NCI-H128 (cell line): ENCODE measurements at regions not wholly inside any gene's neighbourhood (a gene's known extent, or its start where the extent isn't known, plus 50 kb on each side); places are given as distances from the start of the nearest gene placed in this dataset.
"Not testable (repeated sequence)": the region's sequence is repeated elsewhere in the genome, so short reads cannot be mapped to it uniquely, and the experiment has no call there.

Experiments
- DNase-seq: peaks from one replicate; lab custom pipeline; 2025; ENCODE audit not compliant: unreplicated experiment; lab: John Stamatoyannopoulos, UW

DNA sequence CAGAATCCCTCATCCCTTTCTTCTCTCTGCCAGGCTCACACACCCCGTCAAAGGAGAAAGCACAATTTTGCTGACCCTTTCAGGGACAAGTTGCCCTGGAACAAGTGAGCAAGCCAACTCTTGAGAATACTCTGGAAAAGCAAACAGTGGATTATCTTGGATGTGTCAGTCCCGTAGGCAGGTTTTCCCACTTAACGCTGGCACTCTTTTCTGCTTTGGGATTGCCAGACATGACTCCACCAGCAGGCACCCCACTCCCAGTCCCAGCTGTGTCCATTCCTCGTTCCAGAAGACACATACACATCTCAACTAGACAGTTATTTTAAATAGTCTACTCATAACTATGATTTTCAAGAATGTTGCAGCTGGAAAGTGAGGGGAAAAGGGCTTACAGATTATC lies 145.5 kb upstream of the CDKN3 start:
- DNase-seq: no peak

- no peak for DNase-seq
These were observed 144.6 kb upstream of the CDKN3 start for GRCh38 chr14:54252072-54252730.

DNA sequence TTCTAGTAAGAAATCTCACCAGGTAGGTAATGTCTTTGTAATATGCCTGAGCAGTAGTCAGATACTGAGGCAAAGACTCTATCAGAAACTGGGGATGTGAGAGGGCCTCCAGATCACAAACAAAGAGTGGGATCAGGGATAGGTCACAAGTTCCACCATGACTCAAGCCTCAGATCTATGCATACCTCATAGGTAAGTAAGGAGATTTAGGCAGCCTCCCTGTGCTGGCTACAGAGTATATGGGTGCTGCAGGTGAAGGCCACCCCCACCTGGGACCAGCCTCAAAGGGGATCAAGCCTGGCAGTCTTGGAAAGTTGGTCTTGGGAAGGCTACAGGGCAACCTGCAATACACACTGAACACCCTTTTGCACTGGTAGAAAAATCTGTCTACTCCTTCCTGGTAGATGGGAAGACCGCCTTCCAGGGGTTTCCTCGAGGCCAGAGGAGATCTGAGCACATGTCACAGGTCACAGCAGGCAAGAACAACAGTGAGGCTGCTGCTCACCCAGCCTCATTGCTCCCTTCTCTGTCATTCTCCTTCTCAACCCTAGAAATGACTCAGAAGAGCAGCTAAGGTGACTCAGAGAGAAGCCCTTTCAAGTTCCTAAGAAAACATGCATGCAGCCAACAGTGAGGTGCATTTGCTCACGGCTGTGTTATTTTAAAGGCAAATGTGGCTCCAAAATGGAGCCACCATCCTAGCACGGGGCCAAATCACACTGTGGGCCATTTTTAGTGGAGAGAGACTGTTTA lies 143.4 kb upstream of the CDKN3 start:
- DNase-seq: no peak

GRCh38 chr14:54256156-54256555 lies 140.7 kb upstream of the CDKN3 start:
- no peak for DNase-seq

- no peak for DNase-seq
These were observed 139.4 kb upstream of the CDKN3 start for GRCh38 chr14:54257424-54257823.

DNA sequence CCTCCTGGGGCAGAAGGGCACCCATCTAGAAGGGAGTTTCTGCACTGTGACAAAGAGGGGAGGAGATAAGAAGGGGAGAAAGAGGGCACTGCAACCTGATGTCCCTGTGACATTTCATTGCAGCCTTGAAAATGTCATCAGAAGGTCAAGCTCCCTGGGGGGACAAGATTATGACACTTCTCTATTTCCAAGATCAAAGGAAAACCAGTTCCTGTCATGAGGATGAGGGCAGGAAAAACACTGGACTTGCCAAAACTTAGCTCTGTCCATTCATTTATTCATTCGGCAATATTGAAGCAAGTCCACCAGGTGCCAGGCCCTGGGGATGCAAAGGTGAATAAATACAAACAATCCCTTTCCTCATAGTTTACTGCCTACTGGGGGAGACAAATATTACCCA lies 138.4 kb upstream of the CDKN3 start:
- DNase-seq: no peak

GRCh38 chr14:54259821-54260220 lies 137.0 kb upstream of the CDKN3 start:
- no peak for DNase-seq

DNA sequence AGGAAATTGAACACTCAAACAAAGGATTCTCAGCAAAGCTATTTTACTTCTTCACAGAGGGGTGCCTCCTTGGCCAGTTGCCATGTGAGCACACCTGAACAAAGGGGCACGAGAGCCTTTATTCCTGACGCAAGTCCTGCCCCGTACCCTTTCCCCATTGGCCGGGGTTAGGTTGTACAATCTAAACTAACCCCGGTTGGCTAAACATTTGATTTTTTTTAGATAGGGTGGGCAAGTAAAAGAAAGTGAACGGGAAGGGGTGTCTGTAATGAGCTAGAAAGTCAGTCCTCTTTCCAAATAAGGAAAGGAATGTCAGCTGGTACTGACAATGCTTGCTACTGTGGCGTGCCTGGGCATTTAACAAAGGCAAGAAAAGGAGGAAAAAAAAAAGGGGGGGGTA lies 135.5 kb upstream of the CDKN3 start:
- DNase-seq: no peak

GRCh38 chr14:54266616-54267015 lies 130.2 kb upstream of the CDKN3 start:
- not testable (repeated sequence) for DNase-seq

DNA sequence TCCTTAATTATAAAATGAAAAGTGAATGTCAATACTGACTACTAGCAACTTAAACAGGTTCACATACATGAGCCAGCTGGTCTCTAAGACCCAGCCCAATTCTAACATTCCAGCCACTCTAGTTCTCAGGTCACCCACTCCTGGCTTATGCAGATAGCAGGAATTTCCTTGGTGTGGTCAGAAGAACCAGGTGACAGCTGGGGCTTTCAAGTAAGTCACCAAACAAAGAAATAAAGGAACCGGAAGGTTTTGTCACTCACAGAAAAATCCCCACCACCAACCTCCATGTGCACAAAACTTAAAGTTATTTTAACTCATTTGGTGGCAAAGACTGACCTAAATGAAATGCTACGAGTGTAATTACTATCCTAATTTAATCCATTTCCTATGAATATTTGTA lies 129.6 kb upstream of the CDKN3 start:
- no peak for DNase-seq

GRCh38 chr14:54275997-54276725 lies 120.6 kb upstream of the CDKN3 start:
- no peak for DNase-seq

- DNase-seq: no peak
These were observed 118.7 kb upstream of the CDKN3 start for GRCh38 chr14:54278087-54278486.

GRCh38 chr14:54278665-54279295 lies 118.0 kb upstream of the CDKN3 start:
- no peak for DNase-seq

GRCh38 chr14:54282849-54283248 lies 114.0 kb upstream of the CDKN3 start:
- DNase-seq: no peak

DNA sequence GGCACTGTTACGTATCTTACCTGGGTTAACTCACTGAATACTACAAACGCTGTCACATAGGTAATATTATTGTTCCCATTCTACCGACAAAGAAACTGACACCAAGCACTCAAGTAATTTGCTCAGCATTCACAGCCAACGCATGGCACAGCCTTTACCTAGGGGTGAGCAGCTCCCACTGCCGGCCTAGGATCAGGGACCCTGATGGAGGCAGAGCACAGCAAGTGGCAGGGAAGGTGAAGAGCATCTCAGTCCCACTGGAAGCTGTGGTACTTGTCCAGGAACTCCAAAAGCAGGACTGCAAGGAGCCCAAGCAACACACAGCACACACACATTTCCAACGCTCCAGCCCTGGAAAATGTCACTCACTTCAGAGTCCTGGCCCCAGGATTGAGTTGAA lies 111.8 kb upstream of the CDKN3 start:
- no peak for DNase-seq

DNA sequence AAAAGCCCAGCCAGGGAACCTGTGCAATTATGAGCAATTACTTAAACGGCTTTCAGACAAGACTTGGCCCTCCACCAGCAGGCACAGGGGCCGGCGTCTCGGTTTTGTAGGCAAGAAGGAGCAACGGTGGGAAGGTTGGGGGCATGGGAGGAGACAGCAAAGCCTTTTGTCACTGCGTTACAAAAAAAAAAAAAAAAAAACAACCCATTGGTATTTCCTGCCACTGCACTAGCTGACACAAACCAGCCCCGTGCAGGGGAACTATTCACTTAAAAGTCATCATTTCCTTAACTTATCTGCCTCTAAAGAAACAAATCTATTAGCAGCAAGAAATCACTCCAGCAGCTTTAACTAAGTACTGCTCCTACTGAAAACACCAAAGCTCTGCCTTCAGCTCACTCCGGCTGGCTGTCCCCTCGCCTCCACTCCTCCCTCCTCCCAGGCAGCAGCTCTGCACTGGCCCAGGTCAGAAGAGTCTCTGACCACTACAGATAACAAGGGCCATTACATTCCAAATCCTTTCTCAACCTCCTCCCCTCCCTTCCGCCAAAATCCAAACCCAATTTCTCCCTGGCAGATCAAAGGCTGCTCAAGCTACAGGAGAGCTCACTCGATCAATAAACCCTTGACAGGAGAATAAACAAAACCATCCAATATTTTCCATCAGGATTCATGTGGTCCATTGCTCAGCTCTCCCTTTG lies 105.2 kb upstream of the CDKN3 start:
- DNase-seq: no peak

DNA sequence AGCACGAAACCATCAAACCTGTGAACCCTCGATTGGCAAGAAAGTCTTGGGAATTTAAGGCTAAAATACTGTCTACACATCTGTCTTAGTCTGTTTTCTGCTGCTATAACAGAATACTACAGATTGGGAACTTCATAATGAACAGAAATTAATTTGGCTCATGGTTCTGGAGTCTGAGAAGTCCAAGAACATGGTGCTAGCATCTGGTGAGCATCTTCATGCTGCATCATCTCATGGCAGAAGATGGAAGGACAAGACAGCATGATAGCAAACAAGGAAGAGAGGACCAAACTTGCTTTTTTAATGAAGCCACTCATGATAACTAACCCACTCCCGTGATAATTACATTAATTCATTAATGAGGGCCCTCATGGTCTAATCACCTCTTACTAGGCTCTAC lies 102.0 kb upstream of the CDKN3 start:
- no peak for DNase-seq

- DNase-seq: no peak
These were observed 97.1 kb upstream of the CDKN3 start for GRCh38 chr14:54299410-54300363.

- no peak for DNase-seq
These were observed 95.9 kb upstream of the CDKN3 start for GRCh38 chr14:54300881-54301280.

DNA sequence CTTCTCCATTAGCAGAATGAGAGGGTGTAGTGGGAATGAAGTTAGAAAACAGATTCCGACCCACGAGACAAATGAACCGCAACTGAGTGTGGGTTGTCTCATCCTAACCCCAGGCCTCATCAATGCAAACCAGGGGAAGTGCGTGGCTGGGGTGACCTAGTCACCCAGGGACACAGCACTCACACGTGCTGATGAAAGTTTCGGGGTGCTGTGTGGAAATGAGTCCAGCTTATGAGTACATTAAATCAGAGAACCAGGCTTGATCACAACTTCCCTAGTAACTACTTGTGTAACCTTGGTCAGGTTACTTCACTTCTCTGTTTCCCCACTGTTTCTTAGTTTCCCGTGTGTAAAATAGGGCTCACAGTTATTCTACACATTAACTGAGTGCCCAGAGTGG lies 95.4 kb upstream of the CDKN3 start:
- DNase-seq: no peak
